ENCODE measurements at regions not wholly inside any gene's neighbourhood (a gene's known extent, or its start where the extent isn't known, plus 50 kb on each side); places are given as distances from the start of the nearest gene placed in this dataset.

GRCh38 chr5:133897431-133897830 is 71.0 kb downstream of the C5orf15 start:
- no peak for TF ChIP-seq CTCF (IDR thresholded peaks at IDR 0.05; ENCODE audit: low read depth, low read length)
- in situ Hi-C loops (cut with HindIII; ENCODE audit: low sequenced_read_pairs), result no loop called here
- DNase-seq (ENCODE audit: low read depth, low spot score), result no peak
- no peak overlapping the region for H3K4me3 ChIP-seq (ENCODE audit: low read depth, low read length)

GRCh38 chr5:133896873-133897272 is 71.6 kb downstream of the C5orf15 start:
- no peak for DNase-seq (ENCODE audit: low read depth, low spot score)
- no peak for TF ChIP-seq CTCF (IDR thresholded peaks at IDR 0.05; ENCODE audit: low read depth, low read length)
- in situ Hi-C loops (cut with HindIII; ENCODE audit: low sequenced_read_pairs), result no loop called here
- no peak overlapping the region for H3K4me3 ChIP-seq (ENCODE audit: low read depth, low read length)

- in situ Hi-C loops (cut with HindIII; ENCODE audit: low sequenced_read_pairs), result no loop called here
- no peak for TF ChIP-seq CTCF (IDR thresholded peaks at IDR 0.05; ENCODE audit: low read depth, low read length)
- DNase-seq (ENCODE audit: low read depth, low spot score), result no peak
- H3K4me3 ChIP-seq (ENCODE audit: low read depth, low read length), result no peak overlapping the region
Measured at GRCh38 chr5:133895979-133896845, 72.2 kb downstream of the C5orf15 start.

GRCh38 chr5:133894143-133894542 is 74.3 kb downstream of the C5orf15 start:
- in situ Hi-C loops (cut with HindIII; ENCODE audit: low sequenced_read_pairs), result no loop called here
- no peak for TF ChIP-seq CTCF (IDR thresholded peaks at IDR 0.05; ENCODE audit: low read depth, low read length)

GRCh38 chr5:133892774-133893173 is 75.7 kb downstream of the C5orf15 start:
- DNase-seq (ENCODE audit: low read depth, low spot score), result no peak
- TF ChIP-seq CTCF (IDR thresholded peaks at IDR 0.05; ENCODE audit: low read depth, low read length), result no peak
- in situ Hi-C loops (cut with HindIII; ENCODE audit: low sequenced_read_pairs), result no loop called here
- H3K4me3 ChIP-seq (ENCODE audit: low read depth, low read length), result no peak overlapping the region

More at GRCh38 chr5:133894143-133894542, 74.3 kb downstream of the C5orf15 start:
- DNase-seq (ENCODE audit: low read depth, low spot score), result no peak
- H3K4me3 ChIP-seq (ENCODE audit: low read depth, low read length), result no peak overlapping the region

GRCh38 chr5:133892306-133892705 is 76.1 kb downstream of the C5orf15 start:
- H3K4me3 ChIP-seq (ENCODE audit: low read depth, low read length), result no peak overlapping the region
- in situ Hi-C loops (cut with HindIII; ENCODE audit: low sequenced_read_pairs), result no loop called here
- DNase-seq (ENCODE audit: low read depth, low spot score), result no peak
- TF ChIP-seq CTCF (IDR thresholded peaks at IDR 0.05; ENCODE audit: low read depth, low read length), result no peak
